WTC11 (cell line): ENCODE measurements at regions not wholly inside any gene's neighbourhood (a gene's known extent, or its start where the extent isn't known, plus 50 kb on each side); places are given as distances from the start of the nearest gene placed in this dataset.

Experiments
- ATAC-seq: fragments of 200-7000 bp; cut with Tn5 transposase; 2 replicates; pipeline ENCODE4 v1.10.0; 2021; ENCODE audit warnings: mild to moderate bottlenecking, moderate library complexity
- CTCF ChIA-PET: fragments of 300-600 bp; sonication (Branson Sonifier 250); formaldehyde crosslinking; loops from one replicate; lab custom pipeline; 2021; ENCODE audit warnings: antibody characterized with exemption; lab: Charles Lee
- POLR2A ChIA-PET: fragments of 350-600 bp; sonication (Branson Sonifier 250); formaldehyde crosslinking; loops from one replicate; lab custom pipeline; 2021; ENCODE audit warnings: antibody characterized with exemption; lab: Charles Lee
- DNase-seq: peaks from one replicate; pipeline ENCODE4 v3.0.0; 2021; ENCODE audit warnings: low spot score
- H3K27ac Mint-ChIP-seq: 2 replicates; pipeline ENCODE4 v1.8.0; 2021; ENCODE audit warnings: mixed read lengths
- H3K27me3 Mint-ChIP-seq: 2 replicates; pipeline ENCODE4 v1.8.0; 2021; ENCODE audit warnings: low read depth, mild to moderate bottlenecking, moderate library complexity, mixed read lengths
- H3K36me3 Mint-ChIP-seq: 2 replicates; pipeline ENCODE4 v1.8.0; 2021; ENCODE audit warnings: mixed read lengths
- H3K4me1 Mint-ChIP-seq: 2 replicates; pipeline ENCODE4 v1.8.0; 2022; ENCODE audit warnings: mixed read lengths
- H3K4me3 Mint-ChIP-seq: 2 replicates; pipeline ENCODE4 v1.8.0; 2021; ENCODE audit warnings: mild to moderate bottlenecking, moderate library complexity, mixed read lengths
- H3K9me3 Mint-ChIP-seq: 2 replicates; pipeline ENCODE4 v1.8.0; 2021; ENCODE audit warnings: mixed read lengths
- CREB1 ChIP-seq: sonication (generic); formaldehyde crosslinking; IDR thresholded peaks from 2 replicates; pipeline ENCODE4 v1.8.0; 2023; ENCODE audit warnings: mild to moderate bottlenecking, missing genetic modification reagents
- CREM ChIP-seq: sonication (generic); formaldehyde crosslinking; IDR thresholded peaks from 2 replicates; pipeline ENCODE4 v1.8.1; 2022; ENCODE audit warnings: mild to moderate bottlenecking, missing genetic modification reagents, moderate library complexity
- FOXJ3 ChIP-seq: sonication (generic); formaldehyde crosslinking; IDR thresholded peaks from 2 replicates; pipeline ENCODE4 v1.9.0; 2021; ENCODE audit warnings: missing genetic modification reagents, mild to moderate bottlenecking, borderline replicate concordance
- FOXK1 ChIP-seq: sonication (generic); formaldehyde crosslinking; IDR thresholded peaks from 2 replicates; pipeline ENCODE4 v1.8.0; 2022; ENCODE audit warnings: mild to moderate bottlenecking, moderate library complexity, missing genetic modification reagents
- FOXP1 ChIP-seq: sonication (generic); formaldehyde crosslinking; IDR thresholded peaks from 2 replicates; pipeline ENCODE4 v1.8.0; 2022; ENCODE audit warnings: missing genetic modification reagents, mild to moderate bottlenecking, moderate library complexity, borderline replicate concordance
- GRHL2 ChIP-seq: fragments of 250-450 bp; sonication (Bioruptor Pico); IDR thresholded peaks from 2 replicates; pipeline ENCODE4 v1.8.0; 2022; ENCODE audit warnings: mild to moderate bottlenecking, moderate library complexity; ENCODE audit not compliant: insufficient replicate concordance, severe bottlenecking
- GTF2I ChIP-seq: fragments of 250-450 bp; sonication (Bioruptor Pico); conservative IDR thresholded peaks from 2 replicates; pipeline ENCODE4 v1.4.0; 2021; ENCODE audit warnings: mild to moderate bottlenecking
- IRF1 ChIP-seq: sonication (generic); formaldehyde crosslinking; IDR thresholded peaks from 2 replicates; pipeline ENCODE4 v1.8.0; 2023; ENCODE audit warnings: missing genetic modification reagents
- IRF2 ChIP-seq: sonication (generic); formaldehyde crosslinking; IDR thresholded peaks from 2 replicates; pipeline ENCODE4 v1.8.0; 2022; ENCODE audit warnings: low read depth, missing genetic modification reagents, borderline replicate concordance
- NFE2L1 ChIP-seq: sonication (generic); formaldehyde crosslinking; IDR thresholded peaks from 2 replicates; pipeline ENCODE4 v1.8.1; 2023; ENCODE audit warnings: missing genetic modification reagents
- NR3C1 ChIP-seq: sonication (generic); formaldehyde crosslinking; conservative IDR thresholded peaks from 2 replicates; pipeline ENCODE4 v1.8.1; 2023; ENCODE audit warnings: low read depth, mild to moderate bottlenecking, missing genetic modification reagents
- TCF7 ChIP-seq: sonication (generic); formaldehyde crosslinking; IDR thresholded peaks from 2 replicates; pipeline ENCODE4 v1.8.0; 2022; ENCODE audit warnings: mild to moderate bottlenecking, low read depth, missing genetic modification reagents, moderate library complexity
- TP53 ChIP-seq: sonication (generic); formaldehyde crosslinking; IDR thresholded peaks from 2 replicates; pipeline ENCODE4 v1.8.1; 2023; ENCODE audit warnings: mild to moderate bottlenecking, missing genetic modification reagents
- ZNF263 ChIP-seq: sonication (generic); formaldehyde crosslinking; IDR thresholded peaks from 2 replicates; pipeline ENCODE4 v1.8.1; 2022; ENCODE audit warnings: low read depth, mild to moderate bottlenecking, moderate library complexity, missing genetic modification reagents
- ZNF281 ChIP-seq: sonication (generic); formaldehyde crosslinking; IDR thresholded peaks from 2 replicates; pipeline ENCODE4 v1.8.0; 2023; ENCODE audit warnings: mild to moderate bottlenecking, missing genetic modification reagents
- ZNF671 ChIP-seq: fragments of 250-450 bp; sonication (Bioruptor Pico); IDR thresholded peaks from 2 replicates; pipeline ENCODE4 v1.8.0; 2021; ENCODE audit warnings: mild to moderate bottlenecking
- TF ChIP-seq, protein P1 (sequence below): sonication (generic); formaldehyde crosslinking; conservative IDR thresholded peaks from 2 replicates; pipeline ENCODE4 v1.8.1; 2022; ENCODE audit warnings: mild to moderate bottlenecking, missing genetic modification reagents
- TF ChIP-seq, protein P2 (sequence below): sonication (generic); formaldehyde crosslinking; IDR thresholded peaks from 2 replicates; pipeline ENCODE4 v1.8.1; 2022; ENCODE audit warnings: low read depth, mild to moderate bottlenecking, moderate library complexity, missing genetic modification reagents, borderline replicate concordance

- H3K9me3 Mint-ChIP-seq = no peaks in the 10 kb centered on the region
- no peak overlapping the region for H3K27ac Mint-ChIP-seq
- ChIA-PET CTCF (interaction anchor here (1.4 kb wide), 1 partner anchor 139 kb away, joined by 3 read pairs; no protein-coding TSS in a partner anchor), POLR2A (no interaction called here)
- DNase-seq = no peak
- H3K4me1 Mint-ChIP-seq = peaks cover 2% of the 10 kb centered on the region; the same call in 1 of the 2 replicates
- TF ChIP-seq FOXP1 (no peak), CREB1 (no peak), IRF1 (CRISPR knock-in tag) (no peak), TP53 (no peak), NFE2L1 (CRISPR knock-in tag) (no peak)
- TF ChIP-seq, protein P1, sequence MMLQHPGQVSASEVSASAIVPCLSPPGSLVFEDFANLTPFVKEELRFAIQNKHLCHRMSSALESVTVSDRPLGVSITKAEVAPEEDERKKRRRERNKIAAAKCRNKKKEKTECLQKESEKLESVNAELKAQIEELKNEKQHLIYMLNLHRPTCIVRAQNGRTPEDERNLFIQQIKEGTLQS (CRISPR knock-in tag) = no peak
- ATAC-seq = no peak
- no peak overlapping the region for H3K4me3 Mint-ChIP-seq
- H3K27me3 Mint-ChIP-seq = no peaks in the 10 kb centered on the region
- H3K36me3 Mint-ChIP-seq = no peaks in the 10 kb centered on the region
Observed at GRCh38 chr4:129223945-129224344, 128.0 kb downstream of the C4orf33 start.

GRCh38 chr4:129230846-129231245 is 134.9 kb downstream of the C4orf33 start:
- Mint-ChIP-seq H3K27ac (no peak overlapping the region), H3K4me3 (no peak overlapping the region), H3K27me3 (no peaks in the 10 kb centered on the region)
- CTCF ChIA-PET = no interaction called here
- DNase-seq = no peak
- TF ChIP-seq NR3C1 (no peak), ZNF671 (CRISPR knock-in tag) (no peak), GRHL2 (CRISPR knock-in tag) (no peak), CREM (CRISPR knock-in tag) (no peak), IRF2 (no peak), ZNF281 (CRISPR knock-in tag) (no peak), TCF7 (CRISPR knock-in tag) (no peak), ZNF263 (CRISPR knock-in tag) (no peak), FOXJ3 (no peak), GTF2I (no peak), FOXK1 (CRISPR knock-in tag) (no peak)
- TF ChIP-seq, protein P2, sequence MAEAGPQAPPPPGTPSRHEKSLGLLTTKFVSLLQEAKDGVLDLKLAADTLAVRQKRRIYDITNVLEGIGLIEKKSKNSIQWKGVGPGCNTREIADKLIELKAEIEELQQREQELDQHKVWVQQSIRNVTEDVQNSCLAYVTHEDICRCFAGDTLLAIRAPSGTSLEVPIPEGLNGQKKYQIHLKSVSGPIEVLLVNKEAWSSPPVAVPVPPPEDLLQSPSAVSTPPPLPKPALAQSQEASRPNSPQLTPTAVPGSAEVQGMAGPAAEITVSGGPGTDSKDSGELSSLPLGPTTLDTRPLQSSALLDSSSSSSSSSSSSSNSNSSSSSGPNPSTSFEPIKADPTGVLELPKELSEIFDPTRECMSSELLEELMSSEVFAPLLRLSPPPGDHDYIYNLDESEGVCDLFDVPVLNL (CRISPR knock-in tag) = no peak
- TF ChIP-seq, all 79 proteins: peak for 0
- Mint-ChIP-seq H3K9me3 (peaks cover 3% of the 10 kb centered on the region; the same call in 1 of the 2 replicates), H3K4me1 (no peaks in the 10 kb centered on the region), H3K36me3 (no peaks in the 10 kb centered on the region)
- ATAC-seq = no peak
- POLR2A ChIA-PET = no interaction called here

- H3K27me3 Mint-ChIP-seq = no peaks in the 10 kb centered on the region
- ATAC-seq (no peak), DNase-seq (no peak)
- CTCF ChIA-PET = no interaction called here
- TF ChIP-seq TCF7 (CRISPR knock-in tag) = no peak
- TF ChIP-seq, all 79 proteins: peak for 0
- H3K9me3 Mint-ChIP-seq = peaks cover 3% of the 10 kb centered on the region; the same call in 1 of the 2 replicates
- no peaks in the 10 kb centered on the region for H3K4me1 Mint-ChIP-seq
- POLR2A ChIA-PET = interaction anchor here (0.7 kb wide), 1 partner anchor 13 kb away, joined by 6 read pairs; no protein-coding TSS in a partner anchor
- no peaks in the 10 kb centered on the region for H3K36me3 Mint-ChIP-seq
- H3K4me3 Mint-ChIP-seq = no peak overlapping the region
- H3K27ac Mint-ChIP-seq = no peak overlapping the region
Observed at GRCh38 chr4:129231945-129232588, 136.1 kb downstream of the C4orf33 start.
